ENCODE measurements at regions not wholly inside any gene's neighbourhood (a gene's known extent, or its start where the extent isn't known, plus 50 kb on each side); places are given as distances from the start of the nearest gene placed in this dataset.

- no peaks in the 10 kb centered on the region for H3K4me1 Mint-ChIP-seq
- no peak overlapping the region for H3K27ac Mint-ChIP-seq
- CTCF ChIA-PET, result no interaction called here
- Histone ChIP-seq H3K27me3 (replicated peaks in 1 of 2; ENCODE audit: control insufficient read depth in 2 of 2, extremely low read depth in 1 of 2, insufficient read depth in 2 of 2, low read length in 1 of 2) (no peaks in the 10 kb centered on the region), H3K27ac (ENCODE audit: low read length) (no peak overlapping the region), H3K36me3 (ENCODE audit: control insufficient read depth in 2 of 2, extremely low read depth in 1 of 2, insufficient read depth in 1 of 2, low read length in 1 of 2) (no peaks in the 10 kb centered on the region), H3K9me3 (no peaks in the 10 kb centered on the region), H3K4me1 (ENCODE audit: control insufficient read depth in 1 of 2, extremely low read depth in 1 of 2, insufficient read depth in 2 of 2, low read length in 2 of 2) (no peaks in the 10 kb centered on the region), H3K4me3 (ENCODE audit: control insufficient read depth in 1 of 2, extremely low read depth in 1 of 2, low read length in 1 of 2) (no peak overlapping the region)
- POLR2A ChIA-PET, result no interaction called here
- no peak for ATAC-seq (replicated peaks in 1 of 4)
- H3K4me3 Mint-ChIP-seq, result no peak overlapping the region
- WGBS (ENCODE audit: insufficient coverage), result 64% methylated on average over 6 of the region's 6 CpGs
- peaks cover 0 to under 1% (median under 1%) of the 10 kb centered on the region in 3 donors for H3K9me3 Mint-ChIP-seq
- no peaks in the 10 kb centered on the region for H3K36me3 Mint-ChIP-seq
- peaks cover 14 to 16% of the 10 kb centered on the region in 2 donors for H3K27me3 Mint-ChIP-seq
- no peak for DNase-seq
These were observed 151.8 kb upstream of the VLDLR start for GRCh38 chr9:2469681-2470221.

GRCh38 chr9:2473681-2474080 lies 147.9 kb upstream of the VLDLR start:
- Histone ChIP-seq H3K4me3 (ENCODE audit: control insufficient read depth in 1 of 2, extremely low read depth in 1 of 2, low read length in 1 of 2) (no peak overlapping the region), H3K9me3 (no peaks in the 10 kb centered on the region), H3K36me3 (ENCODE audit: control insufficient read depth in 2 of 2, extremely low read depth in 1 of 2, insufficient read depth in 1 of 2, low read length in 1 of 2) (no peaks in the 10 kb centered on the region), H3K4me1 (ENCODE audit: control insufficient read depth in 1 of 2, extremely low read depth in 1 of 2, insufficient read depth in 2 of 2, low read length in 2 of 2) (no peaks in the 10 kb centered on the region), H3K27me3 (replicated peaks in 1 of 2; ENCODE audit: control insufficient read depth in 2 of 2, extremely low read depth in 1 of 2, insufficient read depth in 2 of 2, low read length in 1 of 2) (no peaks in the 10 kb centered on the region), H3K27ac (ENCODE audit: low read length) (no peak overlapping the region)
- DNase-seq, result no peak
- Mint-ChIP-seq H3K27me3 (peaks cover 9% of the 10 kb centered on the region in 2 donors), H3K4me1 (no peaks in the 10 kb centered on the region), H3K4me3 (no peak overlapping the region), H3K27ac (no peak overlapping the region), H3K36me3 (no peaks in the 10 kb centered on the region), H3K9me3 (no peaks in the 10 kb centered on the region)
- ChIA-PET POLR2A (no interaction called here), CTCF (no interaction called here)
- ATAC-seq (replicated peaks in 1 of 4), result no peak
- no CpG with 5 or more reads among the region's 1 CpG for WGBS (ENCODE audit: insufficient coverage)

- POLR2A ChIA-PET, result no interaction called here
- no peak overlapping the region for H3K27ac Mint-ChIP-seq
- DNase-seq (no peak), ATAC-seq (replicated peaks in 1 of 4) (no peak)
- H3K4me3 Mint-ChIP-seq, result no peak overlapping the region
- no peaks in the 10 kb centered on the region for H3K4me1 ChIP-seq (ENCODE audit: control insufficient read depth in 1 of 2, extremely low read depth in 1 of 2, insufficient read depth in 2 of 2, low read length in 2 of 2)
- CTCF ChIA-PET, result no interaction called here
- peaks cover 9 to 17% of the 10 kb centered on the region in 2 donors for H3K27me3 Mint-ChIP-seq
- WGBS (ENCODE audit: insufficient coverage), result 60% methylated on average over 1 of the region's 1 CpG
- H3K27me3 ChIP-seq (replicated peaks in 1 of 2; ENCODE audit: control insufficient read depth in 2 of 2, extremely low read depth in 1 of 2, insufficient read depth in 2 of 2, low read length in 1 of 2), result no peaks in the 10 kb centered on the region
- H3K27ac ChIP-seq (ENCODE audit: low read length), result no peak overlapping the region
- H3K36me3 ChIP-seq (ENCODE audit: control insufficient read depth in 2 of 2, extremely low read depth in 1 of 2, insufficient read depth in 1 of 2, low read length in 1 of 2), result no peaks in the 10 kb centered on the region
- no peaks in the 10 kb centered on the region for H3K36me3 Mint-ChIP-seq
- no peak overlapping the region for H3K4me3 ChIP-seq (ENCODE audit: control insufficient read depth in 1 of 2, extremely low read depth in 1 of 2, low read length in 1 of 2)
- no peaks in the 10 kb centered on the region for H3K9me3 ChIP-seq
- no peaks in the 10 kb centered on the region for H3K4me1 Mint-ChIP-seq
- H3K9me3 Mint-ChIP-seq, result peaks cover 0 to 3% (median 0%) of the 10 kb centered on the region in 3 donors
These were observed 143.8 kb upstream of the VLDLR start for GRCh38 chr9:2477755-2478154.

DNA sequence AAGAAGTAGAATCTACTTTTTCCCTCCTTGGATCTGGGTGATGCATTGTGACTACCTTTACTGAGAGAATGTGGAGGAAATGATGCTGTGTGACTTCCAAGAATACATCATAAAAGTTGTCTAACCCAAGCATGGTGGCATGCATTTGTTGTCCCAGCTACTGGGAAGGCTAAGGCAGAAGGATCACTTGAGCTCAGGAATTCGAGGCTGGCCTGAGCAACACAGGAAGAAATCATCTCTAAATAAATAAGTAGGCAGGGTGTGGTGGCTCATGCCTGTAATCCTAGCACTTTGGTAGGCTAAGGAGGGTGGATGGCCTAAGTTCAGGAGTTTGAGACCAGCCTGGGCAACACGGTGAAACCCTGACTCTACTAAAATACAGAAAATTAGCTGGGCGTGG lies 143.2 kb upstream of the VLDLR start:
- H3K36me3 ChIP-seq (ENCODE audit: control insufficient read depth in 2 of 2, extremely low read depth in 1 of 2, insufficient read depth in 1 of 2, low read length in 1 of 2), result no peaks in the 10 kb centered on the region
- Mint-ChIP-seq H3K4me3 (no peak overlapping the region), H3K36me3 (no peaks in the 10 kb centered on the region), H3K9me3 (peaks cover 0 to 3% (median 0%) of the 10 kb centered on the region in 3 donors), H3K27me3 (peaks cover 13 to 22% of the 10 kb centered on the region in 2 donors), H3K4me1 (no peaks in the 10 kb centered on the region), H3K27ac (no peak overlapping the region)
- H3K4me1 ChIP-seq (ENCODE audit: control insufficient read depth in 1 of 2, extremely low read depth in 1 of 2, insufficient read depth in 2 of 2, low read length in 2 of 2), result no peaks in the 10 kb centered on the region
- WGBS (ENCODE audit: insufficient coverage), result no CpG with 5 or more reads among the region's 3 CpGs
- DNase-seq, result no peak
- no peak overlapping the region for H3K4me3 ChIP-seq (ENCODE audit: control insufficient read depth in 1 of 2, extremely low read depth in 1 of 2, low read length in 1 of 2)
- POLR2A ChIA-PET, result no interaction called here
- no peak overlapping the region for H3K27ac ChIP-seq (ENCODE audit: low read length)
- H3K9me3 ChIP-seq, result no peaks in the 10 kb centered on the region
- no peak for ATAC-seq (replicated peaks in 1 of 4)
- CTCF ChIA-PET, result no interaction called here
- no peaks in the 10 kb centered on the region for H3K27me3 ChIP-seq (replicated peaks in 1 of 2; ENCODE audit: control insufficient read depth in 2 of 2, extremely low read depth in 1 of 2, insufficient read depth in 2 of 2, low read length in 1 of 2)

DNA sequence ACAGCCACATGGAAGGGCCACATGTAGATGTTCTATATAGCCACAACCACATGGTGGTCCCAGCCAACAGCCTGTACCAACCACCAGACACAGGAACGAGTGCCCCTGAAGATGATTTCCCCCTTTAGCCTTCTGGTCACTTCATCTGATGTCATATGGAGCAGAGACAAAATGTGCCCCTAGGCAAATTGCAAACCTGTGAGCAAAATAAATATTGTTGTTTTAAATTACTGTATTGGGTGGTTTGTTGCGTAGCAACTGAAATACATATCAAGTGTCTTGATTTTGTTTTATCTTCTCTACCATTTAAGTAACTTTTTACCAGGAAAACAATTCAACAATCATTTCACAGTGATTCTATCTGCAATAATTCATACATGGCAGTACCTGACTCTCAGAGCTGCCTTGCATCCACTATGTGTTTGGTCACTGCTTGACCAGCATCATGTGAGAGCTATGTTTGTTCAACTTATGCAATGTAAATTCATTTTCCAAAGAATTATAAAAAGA lies 142.5 kb upstream of the VLDLR start:
- CTCF ChIA-PET, result no interaction called here
- no CpG with 5 or more reads among the region's 2 CpGs for WGBS (ENCODE audit: insufficient coverage)
- no peaks in the 10 kb centered on the region for H3K36me3 Mint-ChIP-seq

GRCh38 chr9:2480255-2480837 lies 141.2 kb upstream of the VLDLR start:
- Histone ChIP-seq H3K4me3 (ENCODE audit: control insufficient read depth in 1 of 2, extremely low read depth in 1 of 2, low read length in 1 of 2) (no peak overlapping the region), H3K36me3 (ENCODE audit: control insufficient read depth in 2 of 2, extremely low read depth in 1 of 2, insufficient read depth in 1 of 2, low read length in 1 of 2) (no peaks in the 10 kb centered on the region), H3K9me3 (no peaks in the 10 kb centered on the region), H3K27me3 (replicated peaks in 1 of 2; ENCODE audit: control insufficient read depth in 2 of 2, extremely low read depth in 1 of 2, insufficient read depth in 2 of 2, low read length in 1 of 2) (no peaks in the 10 kb centered on the region), H3K4me1 (ENCODE audit: control insufficient read depth in 1 of 2, extremely low read depth in 1 of 2, insufficient read depth in 2 of 2, low read length in 2 of 2) (no peaks in the 10 kb centered on the region), H3K27ac (ENCODE audit: low read length) (no peak overlapping the region)
- H3K36me3 Mint-ChIP-seq, result no peaks in the 10 kb centered on the region
- CTCF ChIA-PET, result no interaction called here
- ATAC-seq (replicated peaks in 1 of 4) (no peak), DNase-seq (no peak)
- peaks cover 15 to 22% of the 10 kb centered on the region in 2 donors for H3K27me3 Mint-ChIP-seq
- no peaks in the 10 kb centered on the region for H3K4me1 Mint-ChIP-seq
- POLR2A ChIA-PET, result no interaction called here
- WGBS (ENCODE audit: insufficient coverage), result 89% methylated on average over 4 of the region's 4 CpGs
- H3K27ac Mint-ChIP-seq, result no peak overlapping the region
- peaks cover 0 to 3% (median 0%) of the 10 kb centered on the region in 3 donors for H3K9me3 Mint-ChIP-seq
- H3K4me3 Mint-ChIP-seq, result no peak overlapping the region

More for the DNA sequence above, 142.5 kb upstream of the VLDLR start:
- Mint-ChIP-seq H3K4me3 (no peak overlapping the region), H3K27ac (no peak overlapping the region), H3K4me1 (no peaks in the 10 kb centered on the region), H3K9me3 (peaks cover 0 to 3% (median 0%) of the 10 kb centered on the region in 3 donors), H3K27me3 (peaks cover 13 to 22% of the 10 kb centered on the region in 2 donors)
- POLR2A ChIA-PET, result no interaction called here
- no peak for ATAC-seq (replicated peaks in 1 of 4)
- DNase-seq, result no peak
- H3K4me3 ChIP-seq (ENCODE audit: control insufficient read depth in 1 of 2, extremely low read depth in 1 of 2, low read length in 1 of 2), result no peak overlapping the region
- no peaks in the 10 kb centered on the region for H3K9me3 ChIP-seq
- H3K4me1 ChIP-seq (ENCODE audit: control insufficient read depth in 1 of 2, extremely low read depth in 1 of 2, insufficient read depth in 2 of 2, low read length in 2 of 2), result no peaks in the 10 kb centered on the region
- H3K27me3 ChIP-seq (replicated peaks in 1 of 2; ENCODE audit: control insufficient read depth in 2 of 2, extremely low read depth in 1 of 2, insufficient read depth in 2 of 2, low read length in 1 of 2), result no peaks in the 10 kb centered on the region
- H3K36me3 ChIP-seq (ENCODE audit: control insufficient read depth in 2 of 2, extremely low read depth in 1 of 2, insufficient read depth in 1 of 2, low read length in 1 of 2), result no peaks in the 10 kb centered on the region
- no peak overlapping the region for H3K27ac ChIP-seq (ENCODE audit: low read length)
